GM12878 (cell line): ENCODE measurements at regions not wholly inside any gene's neighbourhood (a gene's known extent, or its start where the extent isn't known, plus 50 kb on each side); places are given as distances from the start of the nearest gene placed in this dataset.
A peak's percentile ranks its signal among the peaks of the same experiment; 100 is the strongest.

Experiments used
- ATF3 ChIP-seq: IDR thresholded peaks from 2 replicates; pipeline ENCODE4 v1.6.1; 2011; ENCODE audit warnings: low read depth, mild to moderate bottlenecking, low read length, moderate library complexity, borderline replicate concordance; ENCODE audit errors: extremely low read depth
- BHLHE40 ChIP-seq, 2 experiments: fragments of 450-650 bp in 1 of 2; IDR thresholded peaks; 2 replicates each; pipeline ENCODE4 v1.6.1; 2011 to 2017; ENCODE audit warnings: low read depth in 2 of 2, borderline replicate concordance in 1 of 2, improper control_type of control experiment in 1 of 2, low read length in 1 of 2, mild to moderate bottlenecking in 1 of 2
- CHD1 ChIP-seq: IDR thresholded peaks from 2 replicates; pipeline ENCODE4 v1.6.1; 2012; ENCODE audit warnings: low read depth, low read length, improper control_type of control experiment
- CUX1 ChIP-seq: IDR thresholded peaks from 2 replicates; pipeline ENCODE4 v1.6.1; 2012; ENCODE audit warnings: improper control_type of control experiment, low read depth, low read length; ENCODE audit not compliant: insufficient replicate concordance
- E4F1 ChIP-seq: fragments of 450-650 bp; IDR thresholded peaks from 2 replicates; pipeline ENCODE4 v1.6.1; 2018; ENCODE audit warnings: borderline replicate concordance, mild to moderate bottlenecking; ENCODE audit not compliant: partially characterized antibody
- EED ChIP-seq: sonication (generic); IDR thresholded peaks from 2 replicates; pipeline ENCODE4 v1.6.1; 2016; ENCODE audit warnings: antibody characterized with exemption, low read depth
- EGR1 ChIP-seq, 2 experiments: IDR thresholded peaks; 1 replicate in 1 of 2; 2 replicates in 1 of 2; pipeline ENCODE4 v1.6.1; 2011 to 2012; ENCODE audit warnings: low read depth in 2 of 2, low read length in 2 of 2, borderline replicate concordance in 1 of 2, mild to moderate bottlenecking in 1 of 2, moderate library complexity in 1 of 2
- ETV6 ChIP-seq, 2 experiments: fragments of 450-650 bp in 1 of 2; IDR thresholded peaks in 1 of 2; conservative IDR thresholded peaks in 1 of 2; 2 replicates each; pipeline ENCODE4 v1.6.1; 2014; ENCODE audit warnings: antibody characterized with exemption in 1 of 2, borderline replicate concordance in 1 of 2, low read depth in 1 of 2, mild to moderate bottlenecking in 1 of 2, moderate library complexity in 1 of 2
- IRF4 ChIP-seq: IDR thresholded peaks from 2 replicates; pipeline ENCODE4 v1.6.1; 2011; ENCODE audit warnings: low read depth, low read length
- LARP7 ChIP-seq: fragments of 450-650 bp; IDR thresholded peaks from 2 replicates; pipeline ENCODE4 v1.6.1; 2017; ENCODE audit warnings: mild to moderate bottlenecking
- MEF2B ChIP-seq: fragments of 450-650 bp; IDR thresholded peaks from 2 replicates; pipeline ENCODE4 v1.6.1; 2018; ENCODE audit warnings: mild to moderate bottlenecking, moderate library complexity; ENCODE audit not compliant: partially characterized antibody, poor library complexity, severe bottlenecking
- NFYB ChIP-seq: IDR thresholded peaks from 2 replicates; pipeline ENCODE4 v1.6.1; 2011; ENCODE audit warnings: low read depth, mild to moderate bottlenecking, low read length, improper control_type of control experiment, moderate library complexity; ENCODE audit not compliant: insufficient read depth
- RAD51 ChIP-seq: fragments of 450-650 bp; IDR thresholded peaks from 2 replicates; pipeline ENCODE4 v1.6.1; 2016; ENCODE audit warnings: moderate library complexity, mild to moderate bottlenecking, inconsistent platforms
- RFX5 ChIP-seq: IDR thresholded peaks from 2 replicates; pipeline ENCODE4 v1.6.1; 2011; ENCODE audit warnings: low read depth, low read length, improper control_type of control experiment
- RUNX3 ChIP-seq: IDR thresholded peaks from 2 replicates; pipeline ENCODE4 v1.6.1; 2012; ENCODE audit warnings: low read length, inconsistent platforms
- SIN3A ChIP-seq: IDR thresholded peaks from 2 replicates; pipeline ENCODE4 v1.6.1; 2012; ENCODE audit warnings: low read depth, low read length, improper control_type of control experiment
- SPI1 ChIP-seq: IDR thresholded peaks from 2 replicates; pipeline ENCODE4 v1.6.1; 2011; ENCODE audit warnings: low read depth, mild to moderate bottlenecking, low read length, moderate library complexity, borderline replicate concordance; ENCODE audit not compliant: insufficient read depth
- TARDBP ChIP-seq: IDR thresholded peaks from 2 replicates; pipeline ENCODE4 v1.6.1; 2016; ENCODE audit warnings: borderline replicate concordance
- TBL1XR1 ChIP-seq: IDR thresholded peaks from 2 replicates; pipeline ENCODE4 v1.6.1; 2012; ENCODE audit warnings: low read depth, low read length, improper control_type of control experiment
- USF2 ChIP-seq: IDR thresholded peaks from 2 replicates; pipeline ENCODE4 v1.6.1; 2011; ENCODE audit warnings: low read depth, low read length, improper control_type of control experiment, borderline replicate concordance
- YY1 ChIP-seq: IDR thresholded peaks from 2 replicates; pipeline ENCODE4 v1.6.1; 2011; ENCODE audit warnings: low read depth, mild to moderate bottlenecking, low read length

- TF ChIP-seq CUX1 (no peak), EGR1 (IDR thresholded peaks at IDR 0.05; ENCODE audit: borderline replicate concordance in 1 of 2, low read depth in 2 of 2, low read length in 2 of 2) (peak in 1 of 2 experiments; percentile 72; a peak in 1 of 3 replicates), YY1 (no peak), ATF3 (no peak), SIN3A (no peak), TARDBP (no peak), E4F1 (no peak), LARP7 (no peak), CHD1 (no peak), USF2 (no peak), NFYB (no peak), ETV6 (conservative IDR thresholded peaks at IDR 0.05 in 1 of 2, IDR thresholded peaks at IDR 0.05 in 1 of 2; ENCODE audit: borderline replicate concordance in 1 of 2, low read depth in 1 of 2) (no peak), SPI1 (peak; percentile 13; the same call in 1 of the 2 replicates), BHLHE40 (IDR thresholded peaks at IDR 0.05; ENCODE audit: borderline replicate concordance in 1 of 2, low read depth in 2 of 2, low read length in 1 of 2) (no peak), RFX5 (no peak), IRF4 (no peak), TBL1XR1 (no peak), RAD51 (no peak), EED (no peak), MEF2B (peak; percentile 52), RUNX3 (peak; percentile 30; the same call in 1 of the 2 replicates)
Measured at GRCh38 chr19:5216141-5216847, 124.3 kb downstream of the PTPRS start (continued).
